OCI-LY3 (cell line): ENCODE measurements at regions not wholly inside any gene's neighbourhood (a gene's known extent, or its start where the extent isn't known, plus 50 kb on each side); places are given as distances from the start of the nearest gene placed in this dataset.

ENCODE experiments used
- CTCF ChIP-seq: fragments of 200-600, 300-600 bp; sonication (generic); IDR thresholded peaks from 2 replicates; pipeline ENCODE4 v1.5.1; 2014; ENCODE audit warnings: antibody characterized with exemption, low read length, low read depth
- EZH2phosphoT487 ChIP-seq: fragments of 200-600 bp; shearing (Covaris generic); IDR thresholded peaks from 2 replicates; pipeline ENCODE4 v1.6.1; 2018; ENCODE audit warnings: antibody characterized with exemption, mixed run types, low read depth

DNA sequence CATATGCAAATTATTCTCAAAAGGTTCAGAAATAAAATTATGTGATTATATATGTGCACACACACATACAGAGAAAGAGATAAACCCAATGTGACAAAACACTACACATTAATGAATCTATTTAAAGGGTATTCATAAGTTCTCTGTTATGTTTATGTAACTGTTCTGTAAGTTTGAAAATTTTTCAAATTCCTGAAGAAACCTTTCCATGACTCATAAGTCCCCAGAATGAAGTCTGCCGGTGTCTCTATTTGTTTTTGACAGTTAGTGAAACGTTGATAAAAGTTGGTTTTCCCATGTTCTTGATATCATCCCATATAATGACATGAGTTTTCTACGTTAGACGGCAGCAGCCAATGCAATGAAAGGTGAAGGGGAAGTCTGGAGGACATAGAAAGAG lies 199.5 kb upstream of the PUM3 start:
- TF ChIP-seq CTCF, result no peak
- TF ChIP-seq EZH2phosphoT487, result no peak
